Fibroblast of villous mesenchyme (primary cell): ENCODE measurements at regions not wholly inside any gene's neighbourhood (a gene's known extent, or its start where the extent isn't known, plus 50 kb on each side); places are given as distances from the start of the nearest gene placed in this dataset.

ENCODE experiments used
- DNase-seq: peaks from one replicate; pipeline ENCODE4 v3.0.0-alpha.2; 2010; ENCODE audit warnings: low read depth
- H3K4me3 ChIP-seq: 2 replicates; pipeline ENCODE4 v1.5.1; 2011; ENCODE audit warnings: low read depth, mild to moderate bottlenecking, low read length
- TF ChIP-seq, protein P1 (sequence below): IDR thresholded peaks from 2 replicates; pipeline ENCODE4 v1.5.1; 2012; ENCODE audit warnings: low read depth, mild to moderate bottlenecking, low read length; ENCODE audit not compliant: insufficient read depth

- TF ChIP-seq, protein P1, sequence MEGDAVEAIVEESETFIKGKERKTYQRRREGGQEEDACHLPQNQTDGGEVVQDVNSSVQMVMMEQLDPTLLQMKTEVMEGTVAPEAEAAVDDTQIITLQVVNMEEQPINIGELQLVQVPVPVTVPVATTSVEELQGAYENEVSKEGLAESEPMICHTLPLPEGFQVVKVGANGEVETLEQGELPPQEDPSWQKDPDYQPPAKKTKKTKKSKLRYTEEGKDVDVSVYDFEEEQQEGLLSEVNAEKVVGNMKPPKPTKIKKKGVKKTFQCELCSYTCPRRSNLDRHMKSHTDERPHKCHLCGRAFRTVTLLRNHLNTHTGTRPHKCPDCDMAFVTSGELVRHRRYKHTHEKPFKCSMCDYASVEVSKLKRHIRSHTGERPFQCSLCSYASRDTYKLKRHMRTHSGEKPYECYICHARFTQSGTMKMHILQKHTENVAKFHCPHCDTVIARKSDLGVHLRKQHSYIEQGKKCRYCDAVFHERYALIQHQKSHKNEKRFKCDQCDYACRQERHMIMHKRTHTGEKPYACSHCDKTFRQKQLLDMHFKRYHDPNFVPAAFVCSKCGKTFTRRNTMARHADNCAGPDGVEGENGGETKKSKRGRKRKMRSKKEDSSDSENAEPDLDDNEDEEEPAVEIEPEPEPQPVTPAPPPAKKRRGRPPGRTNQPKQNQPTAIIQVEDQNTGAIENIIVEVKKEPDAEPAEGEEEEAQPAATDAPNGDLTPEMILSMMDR: no peak
- DNase-seq: peak; percentile 8
- H3K4me3 ChIP-seq: no peak overlapping the region
Observed at GRCh38 chr4:162645381-162645780, 481.6 kb upstream of the FSTL5 start.

GRCh38 chr4:162644346-162644745 lies 480.5 kb upstream of the FSTL5 start:
- peak; percentile 25 for DNase-seq

DNA sequence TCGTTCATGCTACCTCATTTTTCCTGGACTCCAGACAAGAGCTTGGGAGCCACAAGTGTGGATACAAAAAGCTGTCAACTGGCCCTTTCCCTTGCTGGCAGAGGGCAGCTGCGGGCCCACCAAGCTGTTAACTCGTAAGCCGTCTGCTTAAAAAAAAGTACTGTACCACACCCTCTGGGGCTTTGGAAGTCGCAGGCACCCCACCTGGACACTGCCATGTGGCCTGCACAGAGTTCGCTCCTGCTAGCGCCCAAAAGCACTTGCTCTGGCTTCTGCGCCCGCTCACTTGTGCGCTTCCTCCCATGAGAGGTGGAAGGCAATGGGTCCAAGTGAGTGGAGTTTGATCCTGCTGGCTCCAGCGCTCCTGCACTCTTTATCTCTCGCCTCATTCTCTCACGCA lies 476.4 kb upstream of the FSTL5 start:
- DNase-seq: no peak
- no peak overlapping the region for H3K4me3 ChIP-seq
- TF ChIP-seq, protein P1: no peak

More at GRCh38 chr4:162644346-162644745, 480.5 kb upstream of the FSTL5 start:
- H3K4me3 ChIP-seq: no peak overlapping the region
- TF ChIP-seq, protein P1: no peak

DNA sequence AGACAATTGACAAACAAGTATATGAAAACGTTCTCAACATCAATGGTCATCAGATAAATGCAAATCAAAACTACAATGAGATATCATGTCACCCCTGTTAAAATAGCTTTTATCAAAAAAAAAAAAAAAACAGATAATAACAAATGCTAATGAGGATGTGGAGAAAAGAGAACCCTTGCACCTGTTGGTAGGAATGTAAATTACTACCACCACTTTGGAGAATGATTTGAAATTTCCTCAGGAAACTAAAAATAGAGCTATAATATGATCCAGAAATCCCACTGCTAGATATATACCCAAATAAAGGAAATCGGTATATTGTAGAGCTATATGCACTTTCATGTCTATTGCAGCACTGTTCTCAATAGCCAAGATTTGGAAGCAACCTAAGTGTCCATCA lies 470.6 kb upstream of the FSTL5 start:
- no peak for DNase-seq
- no peak overlapping the region for H3K4me3 ChIP-seq
- TF ChIP-seq, protein P1: peak; percentile 15

DNA sequence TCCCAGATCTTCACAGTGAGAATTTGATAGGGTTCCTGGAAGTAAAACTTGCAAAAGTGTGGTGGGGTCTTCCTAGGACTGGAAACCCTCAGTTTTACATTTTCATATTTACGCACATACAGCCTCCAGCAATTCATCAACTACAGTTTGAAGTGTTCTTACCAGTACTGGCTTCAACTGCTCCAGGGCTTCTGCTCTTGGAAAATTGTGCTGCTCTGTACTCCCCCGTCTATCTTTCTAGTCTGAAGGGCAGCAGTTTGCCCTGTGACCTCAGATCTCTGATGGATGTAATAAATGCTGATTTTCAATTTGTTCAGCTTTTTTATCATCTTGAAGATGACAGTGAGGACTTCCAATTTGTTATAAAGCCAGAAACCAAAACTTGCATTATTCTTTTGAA lies 458.9 kb upstream of the FSTL5 start:
- no peak for DNase-seq
- H3K4me3 ChIP-seq: no peak overlapping the region
- TF ChIP-seq, protein P1: no peak

DNA sequence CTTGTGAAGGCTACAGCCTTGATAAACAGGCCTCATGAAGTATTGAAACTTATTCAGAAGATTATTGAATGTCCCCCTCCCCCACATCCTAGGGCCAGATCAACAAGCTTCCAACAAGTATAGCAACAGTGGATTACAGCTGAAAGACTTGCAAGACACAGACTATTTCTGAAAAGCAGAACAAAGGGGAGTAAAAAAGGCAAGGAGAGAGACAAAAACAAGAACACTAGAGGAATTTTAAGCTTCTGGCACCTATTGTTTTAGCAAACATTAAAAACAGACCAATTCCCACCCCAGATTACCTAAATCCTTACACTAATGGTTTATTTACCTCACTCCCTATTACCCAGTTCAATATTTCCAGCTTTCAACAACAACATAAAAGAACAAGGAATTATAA lies 446.3 kb upstream of the FSTL5 start:
- no peak overlapping the region for H3K4me3 ChIP-seq
- DNase-seq: no peak
- TF ChIP-seq, protein P1: no peak

GRCh38 chr4:162586266-162586665 lies 422.5 kb upstream of the FSTL5 start:
- TF ChIP-seq, protein P1: no peak
- no peak for DNase-seq
- H3K4me3 ChIP-seq: no peak overlapping the region
